ENCODE measurements at regions not wholly inside any gene's neighbourhood (a gene's known extent, or its start where the extent isn't known, plus 50 kb on each side); places are given as distances from the start of the nearest gene placed in this dataset.

DNA sequence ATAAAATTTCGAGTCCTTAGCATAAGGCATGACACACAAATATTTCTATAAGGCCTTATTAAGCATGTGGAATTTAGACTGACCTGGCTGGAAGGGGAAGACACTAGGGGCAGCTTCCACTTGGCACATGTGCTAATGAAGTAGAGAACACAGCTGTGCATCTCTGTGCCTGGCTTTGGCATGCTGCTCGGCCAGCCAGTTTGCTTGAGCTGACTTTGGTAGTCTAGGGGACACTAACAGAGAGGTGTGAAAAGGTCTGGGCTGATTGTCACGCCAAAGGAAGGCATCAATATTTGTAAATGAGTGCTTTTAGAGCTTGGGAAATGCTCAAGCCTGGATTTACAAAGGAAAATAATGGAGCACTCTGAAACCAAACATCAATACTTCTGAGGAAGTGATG, 723.7 kb downstream of the PRELID2 start:
- TF ChIP-seq POLR2A (IDR thresholded peaks at IDR 0.05; ENCODE audit: low read depth, low read length), result no peak
- TF ChIP-seq, protein P1, sequence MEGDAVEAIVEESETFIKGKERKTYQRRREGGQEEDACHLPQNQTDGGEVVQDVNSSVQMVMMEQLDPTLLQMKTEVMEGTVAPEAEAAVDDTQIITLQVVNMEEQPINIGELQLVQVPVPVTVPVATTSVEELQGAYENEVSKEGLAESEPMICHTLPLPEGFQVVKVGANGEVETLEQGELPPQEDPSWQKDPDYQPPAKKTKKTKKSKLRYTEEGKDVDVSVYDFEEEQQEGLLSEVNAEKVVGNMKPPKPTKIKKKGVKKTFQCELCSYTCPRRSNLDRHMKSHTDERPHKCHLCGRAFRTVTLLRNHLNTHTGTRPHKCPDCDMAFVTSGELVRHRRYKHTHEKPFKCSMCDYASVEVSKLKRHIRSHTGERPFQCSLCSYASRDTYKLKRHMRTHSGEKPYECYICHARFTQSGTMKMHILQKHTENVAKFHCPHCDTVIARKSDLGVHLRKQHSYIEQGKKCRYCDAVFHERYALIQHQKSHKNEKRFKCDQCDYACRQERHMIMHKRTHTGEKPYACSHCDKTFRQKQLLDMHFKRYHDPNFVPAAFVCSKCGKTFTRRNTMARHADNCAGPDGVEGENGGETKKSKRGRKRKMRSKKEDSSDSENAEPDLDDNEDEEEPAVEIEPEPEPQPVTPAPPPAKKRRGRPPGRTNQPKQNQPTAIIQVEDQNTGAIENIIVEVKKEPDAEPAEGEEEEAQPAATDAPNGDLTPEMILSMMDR (conservative IDR thresholded peaks at IDR 0.05; ENCODE audit: low read depth, low read length), result no peak
- no peak for TF ChIP-seq MAFK (IDR thresholded peaks at IDR 0.05; ENCODE audit: low read depth, low read length)
- no peak for TF ChIP-seq BHLHE40 (IDR thresholded peaks at IDR 0.05; ENCODE audit: low read depth, low read length)
- TF ChIP-seq RFX5 (IDR thresholded peaks at IDR 0.05; ENCODE audit: low read depth, low read length), result no peak
- TF ChIP-seq CEBPB (IDR thresholded peaks at IDR 0.05; ENCODE audit: low read depth, low read length), result no peak
- no peak for TF ChIP-seq USF2 (IDR thresholded peaks at IDR 0.05; ENCODE audit: low read depth, low read length)
- TF ChIP-seq CHD1 (IDR thresholded peaks at IDR 0.05; ENCODE audit: low read depth, low read length), result no peak

All from IMR-90 (cell line).